ENCODE measurements at regions not wholly inside any gene's neighbourhood (a gene's known extent, or its start where the extent isn't known, plus 50 kb on each side); places are given as distances from the start of the nearest gene placed in this dataset.

DNA sequence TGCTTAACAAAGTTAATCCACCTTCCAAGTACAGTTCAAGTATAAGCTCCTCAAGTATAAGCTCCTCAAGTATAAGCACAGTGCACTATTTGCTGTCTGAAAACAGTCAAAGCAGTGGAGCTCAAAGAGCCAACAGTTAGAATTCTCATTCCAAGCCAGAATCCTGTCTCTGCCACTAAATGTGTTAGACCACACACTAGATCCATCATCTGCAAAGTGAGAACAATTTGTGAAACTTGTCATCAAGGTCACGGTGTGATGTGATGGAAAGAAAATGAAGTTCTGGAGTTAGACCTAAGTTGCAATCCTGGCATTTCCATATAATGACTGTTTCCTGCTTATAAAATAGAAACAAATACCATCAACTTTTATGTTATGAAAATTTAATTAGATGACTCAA, 602.5 kb downstream of the TNS3 start:
- Histone ChIP-seq H2AFZ (ENCODE audit: low read length) (peak overlapping the region; percentile 28), H3K9me3 (ENCODE audit: low read depth, low read length) (no peaks in the 10 kb centered on the region), H3K4me1 (ENCODE audit: insufficient read depth, low read length) (no peaks in the 10 kb centered on the region), H3K79me2 (ENCODE audit: insufficient read depth, low read length) (no peaks in the 10 kb centered on the region), H3K4me3 (ENCODE audit: insufficient read depth, low read length) (no peak overlapping the region), H3K27ac (ENCODE audit: low read depth, low read length) (no peak overlapping the region), H3K4me2 (ENCODE audit: insufficient read depth, low read length) (no peak overlapping the region), H4K20me1 (ENCODE audit: insufficient read depth, low read length) (no peaks in the 10 kb centered on the region), H3K36me3 (ENCODE audit: insufficient read depth, low read length) (no peaks in the 10 kb centered on the region), H3K27me3 (ENCODE audit: insufficient read depth, low read length) (no peaks in the 10 kb centered on the region)
- TF ChIP-seq, protein P1, sequence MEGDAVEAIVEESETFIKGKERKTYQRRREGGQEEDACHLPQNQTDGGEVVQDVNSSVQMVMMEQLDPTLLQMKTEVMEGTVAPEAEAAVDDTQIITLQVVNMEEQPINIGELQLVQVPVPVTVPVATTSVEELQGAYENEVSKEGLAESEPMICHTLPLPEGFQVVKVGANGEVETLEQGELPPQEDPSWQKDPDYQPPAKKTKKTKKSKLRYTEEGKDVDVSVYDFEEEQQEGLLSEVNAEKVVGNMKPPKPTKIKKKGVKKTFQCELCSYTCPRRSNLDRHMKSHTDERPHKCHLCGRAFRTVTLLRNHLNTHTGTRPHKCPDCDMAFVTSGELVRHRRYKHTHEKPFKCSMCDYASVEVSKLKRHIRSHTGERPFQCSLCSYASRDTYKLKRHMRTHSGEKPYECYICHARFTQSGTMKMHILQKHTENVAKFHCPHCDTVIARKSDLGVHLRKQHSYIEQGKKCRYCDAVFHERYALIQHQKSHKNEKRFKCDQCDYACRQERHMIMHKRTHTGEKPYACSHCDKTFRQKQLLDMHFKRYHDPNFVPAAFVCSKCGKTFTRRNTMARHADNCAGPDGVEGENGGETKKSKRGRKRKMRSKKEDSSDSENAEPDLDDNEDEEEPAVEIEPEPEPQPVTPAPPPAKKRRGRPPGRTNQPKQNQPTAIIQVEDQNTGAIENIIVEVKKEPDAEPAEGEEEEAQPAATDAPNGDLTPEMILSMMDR (IDR thresholded peaks at IDR 0.05; ENCODE audit: extremely low read depth, low read depth, low read length), result no peak
- no peak for DNase-seq (ENCODE audit: insufficient read length, low spot score, missing footprints)

DNA sequence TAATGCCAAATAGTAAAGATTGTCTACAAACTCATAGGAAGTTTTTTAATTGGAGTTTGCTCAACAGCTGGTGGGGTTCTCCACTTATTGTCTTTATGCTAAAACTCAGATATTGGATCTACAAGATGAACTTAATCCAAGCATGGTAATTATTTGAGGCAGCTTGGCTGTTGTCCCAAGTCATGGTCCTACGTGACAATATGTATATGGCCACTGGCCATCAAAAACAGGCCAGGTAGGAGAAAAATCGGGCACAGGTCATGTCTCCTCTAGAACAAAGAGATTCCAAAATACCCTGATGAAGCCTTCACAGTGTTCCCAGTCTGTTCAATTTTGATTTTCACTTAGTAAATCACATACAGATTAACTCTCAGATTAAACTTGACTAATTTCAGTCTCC, 606.4 kb downstream of the TNS3 start:
- H3K9me3 ChIP-seq (ENCODE audit: low read depth, low read length), result no peaks in the 10 kb centered on the region
- H3K4me2 ChIP-seq (ENCODE audit: insufficient read depth, low read length), result no peak overlapping the region
- no peak overlapping the region for H3K27ac ChIP-seq (ENCODE audit: low read depth, low read length)
- no peaks in the 10 kb centered on the region for H3K27me3 ChIP-seq (ENCODE audit: insufficient read depth, low read length)
- H2AFZ ChIP-seq (ENCODE audit: low read length), result no peak overlapping the region
- no peak for DNase-seq (ENCODE audit: insufficient read length, low spot score, missing footprints)
- H3K4me1 ChIP-seq (ENCODE audit: insufficient read depth, low read length), result peaks cover 4% of the 10 kb centered on the region
- no peaks in the 10 kb centered on the region for H3K79me2 ChIP-seq (ENCODE audit: insufficient read depth, low read length)
- no peak overlapping the region for H3K4me3 ChIP-seq (ENCODE audit: insufficient read depth, low read length)
- H3K36me3 ChIP-seq (ENCODE audit: insufficient read depth, low read length), result no peaks in the 10 kb centered on the region
- TF ChIP-seq, protein P1 (IDR thresholded peaks at IDR 0.05; ENCODE audit: extremely low read depth, low read depth, low read length), result no peak
- H4K20me1 ChIP-seq (ENCODE audit: insufficient read depth, low read length), result no peaks in the 10 kb centered on the region

DNA sequence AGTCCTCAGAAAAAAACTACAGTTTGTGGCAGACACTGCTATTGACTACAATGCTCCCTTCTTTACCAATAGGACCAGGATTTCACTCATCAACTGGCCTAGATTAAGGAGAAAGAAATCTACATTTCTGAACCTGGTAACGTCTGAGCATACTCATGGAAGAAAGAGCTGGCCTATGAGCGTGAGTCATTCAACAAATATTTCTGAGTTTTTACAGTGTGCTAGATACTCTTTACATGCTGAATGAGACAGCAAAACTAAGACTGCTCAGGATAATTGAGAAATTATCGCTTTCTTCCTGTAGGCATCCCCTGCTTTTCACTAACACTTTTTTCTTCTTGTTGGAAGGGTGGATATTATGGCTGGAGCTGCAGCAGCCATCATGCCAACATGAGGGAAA, 609.7 kb downstream of the TNS3 start:
- Histone ChIP-seq H2AFZ (ENCODE audit: low read length) (peak overlapping the region; percentile 59), H3K4me2 (ENCODE audit: insufficient read depth, low read length) (no peak overlapping the region), H3K4me3 (ENCODE audit: insufficient read depth, low read length) (no peak overlapping the region), H3K36me3 (ENCODE audit: insufficient read depth, low read length) (no peaks in the 10 kb centered on the region), H3K27ac (ENCODE audit: low read depth, low read length) (peak overlapping the region; percentile 42), H3K4me1 (ENCODE audit: insufficient read depth, low read length) (peaks cover 4% of the 10 kb centered on the region), H3K79me2 (ENCODE audit: insufficient read depth, low read length) (no peaks in the 10 kb centered on the region), H3K9me3 (ENCODE audit: low read depth, low read length) (no peaks in the 10 kb centered on the region), H3K27me3 (ENCODE audit: insufficient read depth, low read length) (no peaks in the 10 kb centered on the region), H4K20me1 (ENCODE audit: insufficient read depth, low read length) (no peaks in the 10 kb centered on the region)
- DNase-seq (ENCODE audit: insufficient read length, low spot score, missing footprints), result no peak
- TF ChIP-seq, protein P1 (IDR thresholded peaks at IDR 0.05; ENCODE audit: extremely low read depth, low read depth, low read length), result no peak

DNA sequence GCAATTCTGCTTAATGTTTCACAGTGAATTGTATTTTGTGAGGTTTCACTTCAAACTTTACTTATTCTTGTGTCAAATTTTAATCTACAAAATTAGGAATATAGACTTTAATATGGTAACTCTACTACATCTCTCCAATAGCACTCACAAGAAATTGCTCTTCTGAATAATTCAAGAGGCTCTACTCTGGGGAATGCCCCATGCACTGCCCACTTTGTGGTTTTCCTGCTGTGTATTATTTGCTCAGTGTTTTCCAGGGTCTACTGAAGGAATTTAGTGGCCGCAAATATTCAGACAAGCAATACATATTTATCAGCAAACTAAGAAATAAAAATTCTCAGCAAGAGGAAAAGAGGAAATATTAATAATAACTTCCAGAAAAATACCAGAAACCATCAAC, 611.4 kb downstream of the TNS3 start:
- H3K4me2 ChIP-seq (ENCODE audit: insufficient read depth, low read length), result no peak overlapping the region
- no peaks in the 10 kb centered on the region for H3K9me3 ChIP-seq (ENCODE audit: low read depth, low read length)
- H3K27ac ChIP-seq (ENCODE audit: low read depth, low read length), result no peak overlapping the region
- H3K4me1 ChIP-seq (ENCODE audit: insufficient read depth, low read length), result peaks cover 4% of the 10 kb centered on the region
- H3K36me3 ChIP-seq (ENCODE audit: insufficient read depth, low read length), result no peaks in the 10 kb centered on the region
- H3K27me3 ChIP-seq (ENCODE audit: insufficient read depth, low read length), result no peaks in the 10 kb centered on the region
- DNase-seq (ENCODE audit: insufficient read length, low spot score, missing footprints), result no peak
- H2AFZ ChIP-seq (ENCODE audit: low read length), result no peak overlapping the region
- H4K20me1 ChIP-seq (ENCODE audit: insufficient read depth, low read length), result no peaks in the 10 kb centered on the region
- no peak overlapping the region for H3K4me3 ChIP-seq (ENCODE audit: insufficient read depth, low read length)
- H3K79me2 ChIP-seq (ENCODE audit: insufficient read depth, low read length), result no peaks in the 10 kb centered on the region
- TF ChIP-seq, protein P1 (IDR thresholded peaks at IDR 0.05; ENCODE audit: extremely low read depth, low read depth, low read length), result no peak

Measured in osteoblast (primary cell).